ENCODE measurements at regions not wholly inside any gene's neighbourhood (a gene's known extent, or its start where the extent isn't known, plus 50 kb on each side); places are given as distances from the start of the nearest gene placed in this dataset.

GRCh38 chr6:99079058-99079457 lies 131.3 kb upstream of the FBXL4 start:
- CTCF ChIA-PET: no interaction called here
- H3K79me2 ChIP-seq (ENCODE audit: low read depth): no peaks in the 10 kb centered on the region
- POLR2A ChIA-PET (ENCODE audit: unreplicated experiment): no interaction called here

GRCh38 chr6:99073223-99073622 lies 125.5 kb upstream of the FBXL4 start:
- no peaks in the 10 kb centered on the region for H4K20me1 ChIP-seq (ENCODE audit: insufficient read depth)
- no peak overlapping the region for H2AFZ ChIP-seq
- ChIA-PET POLR2A (ENCODE audit: unreplicated experiment) (no interaction called here), CTCF (no interaction called here)
- no peaks in the 10 kb centered on the region for H3K4me1 ChIP-seq (replicated peaks; ENCODE audit: insufficient read depth)
- no peaks in the 10 kb centered on the region for H3K9me2 ChIP-seq (ENCODE audit: insufficient read depth)
- TF ChIP-seq CTCF (conservative IDR thresholded peaks at IDR 0.05) (no peak), EZH2 (IDR thresholded peaks at IDR 0.05; ENCODE audit: low read depth) (no peak)
- no peaks in the 10 kb centered on the region for H3F3A ChIP-seq (ENCODE audit: insufficient read depth, low read depth)
- no peak for DNase-seq
- intact Hi-C loops (cut with micrococcal nuclease; ENCODE audit: unreplicated experiment): no loop called here
- no peak overlapping the region for H3K4me2 ChIP-seq
- H3K27ac ChIP-seq: no peak overlapping the region
- H3K36me3 ChIP-seq (ENCODE audit: low read depth): no peaks in the 10 kb centered on the region
- H3K27me3 ChIP-seq (ENCODE audit: insufficient read depth, low read depth): no peaks in the 10 kb centered on the region
- no peaks in the 10 kb centered on the region for H3K9me3 ChIP-seq (ENCODE audit: insufficient read depth, low read depth)
- no TSS peak for BruUV-seq (replicated peaks)
- H3K4me3 ChIP-seq: no peak overlapping the region
- H3K79me2 ChIP-seq (ENCODE audit: low read depth): no peaks in the 10 kb centered on the region

More at GRCh38 chr6:99079058-99079457, 131.3 kb upstream of the FBXL4 start:
- no peak for DNase-seq
- H2AFZ ChIP-seq: no peak overlapping the region
- no peaks in the 10 kb centered on the region for H3K27me3 ChIP-seq (ENCODE audit: insufficient read depth, low read depth)
- BruUV-seq (replicated peaks): no TSS peak
- H4K20me1 ChIP-seq (ENCODE audit: insufficient read depth): no peaks in the 10 kb centered on the region
- no peaks in the 10 kb centered on the region for H3K9me3 ChIP-seq (ENCODE audit: insufficient read depth, low read depth)
- TF ChIP-seq EZH2 (IDR thresholded peaks at IDR 0.05; ENCODE audit: low read depth) (no peak), CTCF (conservative IDR thresholded peaks at IDR 0.05) (no peak)
- H3K4me2 ChIP-seq: no peak overlapping the region
- H3K36me3 ChIP-seq (ENCODE audit: low read depth): no peaks in the 10 kb centered on the region
- no peaks in the 10 kb centered on the region for H3F3A ChIP-seq (ENCODE audit: insufficient read depth, low read depth)
- no peaks in the 10 kb centered on the region for H3K4me1 ChIP-seq (replicated peaks; ENCODE audit: insufficient read depth)
- no peak overlapping the region for H3K27ac ChIP-seq
- H3K9me2 ChIP-seq (ENCODE audit: insufficient read depth): peaks cover 5% of the 10 kb centered on the region; the same call in 1 of the 2 replicates
- intact Hi-C loops (cut with micrococcal nuclease; ENCODE audit: unreplicated experiment): no loop called here
- no peak overlapping the region for H3K4me3 ChIP-seq

GRCh38 chr6:99066044-99066443 lies 118.3 kb upstream of the FBXL4 start:
- ChIA-PET POLR2A (ENCODE audit: unreplicated experiment) (no interaction called here), CTCF (no interaction called here)
- Histone ChIP-seq H3K4me3 (no peak overlapping the region), H3K4me1 (replicated peaks; ENCODE audit: insufficient read depth) (no peaks in the 10 kb centered on the region), H3K4me2 (no peak overlapping the region), H4K20me1 (ENCODE audit: insufficient read depth) (no peaks in the 10 kb centered on the region), H3K79me2 (ENCODE audit: low read depth) (no peaks in the 10 kb centered on the region), H3K9me3 (ENCODE audit: insufficient read depth, low read depth) (no peaks in the 10 kb centered on the region), H3K36me3 (ENCODE audit: low read depth) (no peaks in the 10 kb centered on the region), H3K27ac (no peak overlapping the region), H3F3A (ENCODE audit: insufficient read depth, low read depth) (no peaks in the 10 kb centered on the region), H3K27me3 (ENCODE audit: insufficient read depth, low read depth) (peaks cover 7% of the 10 kb centered on the region), H2AFZ (no peak overlapping the region), H3K9me2 (ENCODE audit: insufficient read depth) (no peaks in the 10 kb centered on the region)
- intact Hi-C loops (cut with micrococcal nuclease; ENCODE audit: unreplicated experiment): no loop called here
- no peak for TF ChIP-seq EZH2 (IDR thresholded peaks at IDR 0.05; ENCODE audit: low read depth)
- no peak for TF ChIP-seq CTCF (conservative IDR thresholded peaks at IDR 0.05)
- DNase-seq: no peak
- no TSS peak for BruUV-seq (replicated peaks)

Data from PC-9 (cell line).